Nephron (organoid): ENCODE measurements at regions not wholly inside any gene's neighbourhood (a gene's known extent, or its start where the extent isn't known, plus 50 kb on each side); places are given as distances from the start of the nearest gene placed in this dataset.

Experiments used
- H3K27ac Mint-ChIP-seq, 3 experiments: 2 replicates each; pipeline ENCODE4 v1.8.0; 2020; ENCODE audit warnings: mixed read lengths in 3 of 3, mild to moderate bottlenecking in 2 of 3, moderate library complexity in 1 of 3
- H3K27me3 Mint-ChIP-seq: 2 replicates; pipeline ENCODE4 v1.8.0; 2021; ENCODE audit warnings: low read depth, mild to moderate bottlenecking, moderate library complexity, mixed read lengths
- H3K36me3 Mint-ChIP-seq: 2 replicates; pipeline ENCODE4 v1.8.0; 2020; ENCODE audit warnings: low read depth, mixed read lengths
- H3K4me1 Mint-ChIP-seq: 2 replicates; pipeline ENCODE4 v1.8.0; 2020; ENCODE audit warnings: mixed read lengths
- H3K4me3 Mint-ChIP-seq, 3 experiments: 2 replicates each; pipeline ENCODE4 v1.8.0; 2020; ENCODE audit warnings: mild to moderate bottlenecking in 3 of 3, mixed read lengths in 3 of 3, moderate library complexity in 2 of 3
- H3K9me3 Mint-ChIP-seq: 2 replicates; pipeline ENCODE4 v1.8.0; 2020; ENCODE audit warnings: mixed read lengths
- TF ChIP-seq, protein P1 (sequence below), 3 experiments: fragments of 200-600 bp; sonication (generic); IDR thresholded peaks; one replicate each; pipeline ENCODE4 v1.5.0; 2021; ENCODE audit warnings: antibody characterized with exemption in 3 of 3; ENCODE audit not compliant: unreplicated experiment in 3 of 3

DNA sequence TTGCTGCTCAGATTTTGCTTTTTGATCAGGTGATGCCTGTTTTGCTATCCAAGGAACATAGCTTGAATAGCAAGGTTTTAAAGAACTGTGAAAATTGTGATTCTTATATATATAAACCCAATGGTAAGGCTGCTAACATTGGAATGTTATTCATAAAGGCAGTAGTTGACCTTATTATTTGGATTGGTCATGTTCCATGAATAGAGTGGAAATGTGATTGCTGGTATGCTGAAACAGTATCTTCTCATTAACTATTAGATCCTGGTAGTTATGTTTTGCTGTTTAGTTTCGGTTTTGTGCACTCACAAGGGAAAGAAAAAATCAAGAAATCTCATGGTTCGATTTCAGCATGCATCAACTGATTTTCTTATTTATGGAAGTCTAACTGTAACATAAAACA, 78.7 kb upstream of the NPHP3 start:
- Mint-ChIP-seq H3K9me3 (no peaks in the 10 kb centered on the region), H3K4me3 (peak overlapping the region in 2 of 3 experiments; percentile 5 to 31), H3K36me3 (no peaks in the 10 kb centered on the region), H3K4me1 (peaks cover 27% of the 10 kb centered on the region), H3K27me3 (peaks cover 3% of the 10 kb centered on the region), H3K27ac (peak overlapping the region in 2 of 3 experiments; percentile 59 to 70)
- TF ChIP-seq, protein P1, sequence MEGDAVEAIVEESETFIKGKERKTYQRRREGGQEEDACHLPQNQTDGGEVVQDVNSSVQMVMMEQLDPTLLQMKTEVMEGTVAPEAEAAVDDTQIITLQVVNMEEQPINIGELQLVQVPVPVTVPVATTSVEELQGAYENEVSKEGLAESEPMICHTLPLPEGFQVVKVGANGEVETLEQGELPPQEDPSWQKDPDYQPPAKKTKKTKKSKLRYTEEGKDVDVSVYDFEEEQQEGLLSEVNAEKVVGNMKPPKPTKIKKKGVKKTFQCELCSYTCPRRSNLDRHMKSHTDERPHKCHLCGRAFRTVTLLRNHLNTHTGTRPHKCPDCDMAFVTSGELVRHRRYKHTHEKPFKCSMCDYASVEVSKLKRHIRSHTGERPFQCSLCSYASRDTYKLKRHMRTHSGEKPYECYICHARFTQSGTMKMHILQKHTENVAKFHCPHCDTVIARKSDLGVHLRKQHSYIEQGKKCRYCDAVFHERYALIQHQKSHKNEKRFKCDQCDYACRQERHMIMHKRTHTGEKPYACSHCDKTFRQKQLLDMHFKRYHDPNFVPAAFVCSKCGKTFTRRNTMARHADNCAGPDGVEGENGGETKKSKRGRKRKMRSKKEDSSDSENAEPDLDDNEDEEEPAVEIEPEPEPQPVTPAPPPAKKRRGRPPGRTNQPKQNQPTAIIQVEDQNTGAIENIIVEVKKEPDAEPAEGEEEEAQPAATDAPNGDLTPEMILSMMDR (IDR thresholded peaks at IDR 0.05; ENCODE audit: unreplicated experiment in 3 of 3) = no peak

DNA sequence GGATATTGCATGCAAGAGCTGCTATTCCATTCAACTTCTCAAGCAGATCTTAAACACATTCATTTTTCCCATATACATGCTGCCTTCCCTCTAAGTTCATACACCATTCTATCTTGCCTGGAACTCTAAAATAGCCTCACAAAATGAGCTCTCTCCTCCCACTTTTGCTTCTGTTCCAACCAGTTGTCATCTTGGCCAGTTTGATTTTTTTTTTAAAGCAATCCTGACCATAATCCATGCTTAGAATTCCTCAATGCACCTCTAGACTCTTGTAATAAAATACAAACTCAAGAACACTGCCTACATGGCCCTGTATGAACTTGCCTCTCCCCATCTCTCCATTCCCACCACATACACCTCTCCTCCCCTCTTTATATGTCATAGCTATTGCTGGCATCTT, 68.6 kb upstream of the NPHP3 start:
- Mint-ChIP-seq H3K27me3 (peaks cover 10% of the 10 kb centered on the region), H3K27ac (no peak overlapping the region), H3K4me1 (peaks cover 37% of the 10 kb centered on the region), H3K4me3 (no peak overlapping the region), H3K9me3 (no peaks in the 10 kb centered on the region), H3K36me3 (no peaks in the 10 kb centered on the region)
- TF ChIP-seq, protein P1 (IDR thresholded peaks at IDR 0.05; ENCODE audit: unreplicated experiment in 3 of 3) = no peak

DNA sequence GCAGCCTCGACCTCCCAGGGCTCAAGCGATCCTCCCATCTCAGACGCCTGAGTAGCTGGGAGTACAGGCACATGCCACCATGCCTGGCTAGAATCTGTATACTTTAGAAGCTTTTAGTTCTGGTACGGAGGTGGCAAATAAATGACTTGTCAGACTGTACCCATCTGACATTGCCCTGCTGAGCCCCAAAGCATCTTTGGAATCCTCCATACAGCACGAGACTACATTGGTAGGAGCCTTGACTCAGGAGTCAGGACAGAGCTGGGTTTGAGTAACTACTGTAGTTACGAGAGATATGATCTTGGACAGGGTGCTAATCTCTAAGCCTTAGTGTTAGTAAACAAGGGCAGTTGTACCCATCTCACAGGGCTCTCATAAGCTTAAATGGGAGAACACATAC, 67.8 kb upstream of the NPHP3 start:
- H3K4me3 Mint-ChIP-seq = no peak overlapping the region
- H3K27me3 Mint-ChIP-seq = peaks cover 10% of the 10 kb centered on the region
- TF ChIP-seq, protein P1 (IDR thresholded peaks at IDR 0.05; ENCODE audit: unreplicated experiment in 3 of 3) = no peak
- no peak overlapping the region for H3K27ac Mint-ChIP-seq
- H3K9me3 Mint-ChIP-seq = no peaks in the 10 kb centered on the region
- no peaks in the 10 kb centered on the region for H3K36me3 Mint-ChIP-seq
- H3K4me1 Mint-ChIP-seq = peaks cover 44% of the 10 kb centered on the region

DNA sequence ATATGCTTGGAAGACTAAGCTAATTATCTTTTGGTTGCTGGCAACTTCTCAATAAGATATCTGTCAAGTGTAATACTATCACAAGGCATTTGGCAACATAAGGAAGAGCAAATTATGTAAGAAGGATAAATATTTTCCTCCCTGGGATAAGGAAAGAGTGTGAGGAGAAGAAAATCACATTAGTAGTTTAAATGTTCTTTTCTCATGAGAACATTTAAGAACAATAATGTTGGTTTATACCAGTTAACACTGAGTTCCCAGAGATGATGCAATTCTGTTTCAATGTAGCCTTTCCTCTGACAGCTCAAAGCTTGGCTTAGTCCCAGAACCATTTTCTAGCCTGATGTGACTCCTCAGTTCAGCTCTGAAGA, 66.1 kb upstream of the NPHP3 start:
- Mint-ChIP-seq H3K27ac (peak overlapping the region in 2 of 3 experiments; percentile 72 to 75), H3K27me3 (peaks cover 10% of the 10 kb centered on the region)

DNA sequence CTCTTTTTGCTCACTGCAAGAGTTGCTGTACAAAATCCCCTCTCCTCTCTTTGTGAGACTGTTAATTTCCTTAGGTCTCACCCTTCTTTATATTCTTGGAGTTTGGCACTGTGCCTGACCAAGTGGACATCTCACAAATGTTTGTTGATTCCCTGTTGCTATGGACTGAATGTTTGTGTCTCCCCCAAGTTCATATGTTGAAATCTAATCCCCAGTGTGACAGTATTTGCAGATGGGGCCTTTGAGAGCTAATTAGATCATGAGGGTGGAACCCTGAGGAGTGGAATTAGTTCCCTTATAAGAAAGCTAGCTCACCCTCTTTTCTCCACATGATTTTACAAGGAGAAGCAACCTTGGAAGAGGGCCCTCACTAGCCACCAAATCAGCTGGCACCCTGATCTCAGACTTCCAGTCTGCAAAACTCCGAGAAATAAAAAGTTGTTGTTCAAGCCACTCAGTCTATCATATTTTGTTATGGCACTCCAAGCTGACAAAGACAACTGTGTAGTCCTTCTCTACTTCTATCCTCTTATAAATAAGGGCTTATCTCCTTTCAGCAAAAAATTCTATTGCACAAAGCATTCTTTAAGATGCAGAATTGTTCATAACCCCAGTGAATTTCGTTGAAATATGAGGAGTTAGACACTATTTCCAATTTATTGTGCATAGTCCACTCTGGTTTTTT, 65.5 kb upstream of the NPHP3 start:
- no peak overlapping the region for H3K4me3 Mint-ChIP-seq
- peaks cover 10% of the 10 kb centered on the region for H3K27me3 Mint-ChIP-seq
- H3K9me3 Mint-ChIP-seq = no peaks in the 10 kb centered on the region
- H3K27ac Mint-ChIP-seq = peak overlapping the region in 2 of 3 experiments; percentile 72 to 75
- no peaks in the 10 kb centered on the region for H3K36me3 Mint-ChIP-seq
- H3K4me1 Mint-ChIP-seq = peaks cover 54% of the 10 kb centered on the region
- TF ChIP-seq, protein P1 (IDR thresholded peaks at IDR 0.05; ENCODE audit: unreplicated experiment in 3 of 3) = no peak

More for the DNA sequence above, 66.1 kb upstream of the NPHP3 start:
- TF ChIP-seq, protein P1 (IDR thresholded peaks at IDR 0.05; ENCODE audit: unreplicated experiment in 3 of 3) = no peak
- H3K36me3 Mint-ChIP-seq = no peaks in the 10 kb centered on the region
- H3K4me3 Mint-ChIP-seq = no peak overlapping the region
- H3K9me3 Mint-ChIP-seq = no peaks in the 10 kb centered on the region
- H3K4me1 Mint-ChIP-seq = peaks cover 49% of the 10 kb centered on the region

DNA sequence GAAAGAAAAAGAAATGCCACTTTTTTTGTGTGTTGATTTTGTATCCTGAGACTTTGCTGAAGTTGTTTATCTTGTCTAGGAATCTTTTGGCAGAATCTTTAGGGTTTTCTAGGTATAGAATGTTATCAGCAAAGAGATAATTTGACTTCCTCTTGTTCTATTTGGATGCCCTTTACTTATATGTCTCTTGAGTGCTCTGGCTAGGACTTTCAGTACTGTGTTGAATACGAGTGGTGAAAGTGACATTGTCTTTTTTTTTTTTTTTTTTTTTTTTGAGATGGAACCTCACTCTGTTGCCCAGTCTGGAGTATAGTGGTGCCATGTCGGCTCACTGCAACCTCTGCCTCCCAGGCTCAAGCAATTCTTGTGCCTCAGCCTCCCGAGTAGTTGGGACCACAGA, 64.7 kb upstream of the NPHP3 start:
- Mint-ChIP-seq H3K27ac (no peak overlapping the region), H3K36me3 (no peaks in the 10 kb centered on the region), H3K9me3 (no peaks in the 10 kb centered on the region), H3K4me3 (no peak overlapping the region), H3K4me1 (peaks cover 55% of the 10 kb centered on the region), H3K27me3 (peaks cover 6% of the 10 kb centered on the region)
- TF ChIP-seq, protein P1 (IDR thresholded peaks at IDR 0.05; ENCODE audit: unreplicated experiment in 3 of 3) = no peak
